ENCODE measurements at regions not wholly inside any gene's neighbourhood (a gene's known extent, or its start where the extent isn't known, plus 50 kb on each side); places are given as distances from the start of the nearest gene placed in this dataset.
"Not testable (repeated sequence)": the region's sequence is repeated elsewhere in the genome, so short reads cannot be mapped to it uniquely, and the experiment has no call there.

- DNase-seq: no peak
These were observed 636.1 kb downstream of the PSAT1 start for GRCh38 chr9:78932849-78933627.

GRCh38 chr9:78934880-78935279 lies 636.9 kb upstream of the TLE4 start:
- no peak for DNase-seq

- DNase-seq: no peak
These were observed 632.9 kb upstream of the TLE4 start for GRCh38 chr9:78938821-78939220.

GRCh38 chr9:78939311-78940065 lies 632.3 kb upstream of the TLE4 start:
- no peak for DNase-seq

- no peak for DNase-seq
These were observed 631.5 kb upstream of the TLE4 start for GRCh38 chr9:78940121-78940855.

GRCh38 chr9:78954286-78954685 lies 617.5 kb upstream of the TLE4 start:
- no peak for DNase-seq

- DNase-seq: no peak
These were observed 612.9 kb upstream of the TLE4 start for GRCh38 chr9:78958892-78959291.

GRCh38 chr9:78962156-78962555 lies 609.6 kb upstream of the TLE4 start:
- DNase-seq: no peak

GRCh38 chr9:78963911-78964310 lies 607.9 kb upstream of the TLE4 start:
- no peak for DNase-seq

GRCh38 chr9:78967596-78968217 lies 604.1 kb upstream of the TLE4 start:
- DNase-seq: no peak

GRCh38 chr9:78970375-78970774 lies 601.4 kb upstream of the TLE4 start:
- no peak for DNase-seq

GRCh38 chr9:78971540-78971939 lies 600.2 kb upstream of the TLE4 start:
- DNase-seq: no peak

GRCh38 chr9:78972303-78972999 lies 599.3 kb upstream of the TLE4 start:
- no peak for DNase-seq

- no peak for DNase-seq
These were observed 597.9 kb upstream of the TLE4 start for GRCh38 chr9:78973907-78974306.

- no peak for DNase-seq
These were observed 588.9 kb upstream of the TLE4 start for GRCh38 chr9:78982849-78983248.

- DNase-seq: no peak
These were observed 586.6 kb upstream of the TLE4 start for GRCh38 chr9:78985084-78985738.

GRCh38 chr9:78986446-78986845 lies 585.3 kb upstream of the TLE4 start:
- no peak for DNase-seq

- no peak for DNase-seq
These were observed 582.6 kb upstream of the TLE4 start for GRCh38 chr9:78989031-78989658.

- no peak for DNase-seq
These were observed 577.3 kb upstream of the TLE4 start for GRCh38 chr9:78994471-78994870.

GRCh38 chr9:78994974-78995373 lies 576.8 kb upstream of the TLE4 start:
- not testable (repeated sequence) for DNase-seq

- DNase-seq: no peak
These were observed 574.5 kb upstream of the TLE4 start for GRCh38 chr9:78997296-78997695.

Data from activated CD8-positive, alpha-beta memory T cell treated with anti-CD3 and anti-CD28 coated beads for 24 hours (primary cell).